GM12878 (cell line): ENCODE measurements at regions not wholly inside any gene's neighbourhood (a gene's known extent, or its start where the extent isn't known, plus 50 kb on each side); places are given as distances from the start of the nearest gene placed in this dataset.

Experiments used
- ATAC-seq: fragments of 200-7000 bp; cut with Tn5 transposase; 3 replicates; pipeline ENCODE4 v1.9.1; 2020; ENCODE audit warnings: mild to moderate bottlenecking, moderate library complexity
- BruUV-seq: library from RNA; stranded (reverse); fragments of 400-500 nt; replicated peaks from 2 replicates; lab custom pipeline; 2021; lab: Mats Ljungman, UMichigan
- CTCF ChIA-PET: fragments of 300-600 bp; sonication (Branson Sonifier 250); formaldehyde crosslinking; extraction: SDS; loops from one replicate; lab custom pipeline; 2021; ENCODE audit warnings: inconsistent platforms; lab: Yijun Ruan, JAX
- POLR2A ChIA-PET: fragments of 350-600 bp; formaldehyde crosslinking; extraction: SDS; loops from one replicate; lab custom pipeline; 2021; ENCODE audit warnings: inconsistent platforms; lab: Charles Lee
- RAD21 ChIA-PET: fragments of 300-600 bp; sonication (Branson Sonifier 250); formaldehyde crosslinking; loops from one replicate; lab custom pipeline; 2023; ENCODE audit warnings: antibody characterized with exemption; ENCODE audit not compliant: unreplicated experiment; lab: Charles Lee
- SMC1A ChIA-PET: fragments of 300-600 bp; sonication (Branson Sonifier 250); formaldehyde crosslinking; loops from one replicate; lab custom pipeline; 2023; ENCODE audit not compliant: unreplicated experiment, uncharacterized antibody; lab: Charles Lee
- DNase-seq: peaks from one replicate; pipeline ENCODE4 v3.0.0-alpha.2; 2011; ENCODE audit warnings: low read depth, low spot score
- FAIRE-seq: peaks from 3 replicates; lab custom pipeline; 2011; peaks lifted over from hg19 to GRCh38; lab: Jason Lieb, UNC
- H2AFZ ChIP-seq: 2 replicates; pipeline ENCODE4 v1.6.0; 2011; ENCODE audit warnings: low read depth, low read length, control low read depth; ENCODE audit not compliant: control insufficient read depth
- H3K27ac ChIP-seq: 2 replicates; pipeline ENCODE4 v1.5.1; 2011; ENCODE audit warnings: control low read depth; ENCODE audit not compliant: control insufficient read depth, insufficient read depth
- H3K27me3 ChIP-seq, 2 experiments: replicated peaks in 1 of 2; 2 replicates each; pipeline versions ENCODE4 v1.6.0 to v1.6.1; 2011; ENCODE audit warnings: low read length in 1 of 2; ENCODE audit not compliant: control insufficient read depth in 2 of 2, insufficient read depth in 2 of 2
- H3K36me3 ChIP-seq, 2 experiments: 2 replicates each; pipeline ENCODE4 v1.5.1; 2011; ENCODE audit warnings: low read length in 1 of 2; ENCODE audit not compliant: control insufficient read depth in 2 of 2, insufficient read depth in 2 of 2
- H3K4me1 ChIP-seq: 2 replicates; pipeline ENCODE4 v1.6.1; 2011; ENCODE audit warnings: mild to moderate bottlenecking, low read length, moderate library complexity, mixed read lengths; ENCODE audit not compliant: control insufficient read depth, insufficient read depth
- H3K4me2 ChIP-seq: 2 replicates; pipeline ENCODE4 v1.6.0; 2011; ENCODE audit warnings: control low read depth; ENCODE audit not compliant: control insufficient read depth, insufficient read depth
- H3K4me3 ChIP-seq: fragments of 200-600 bp; sonication (generic); 2 replicates; pipeline ENCODE4 v1.5.1; 2016
- H3K79me2 ChIP-seq: 2 replicates; pipeline ENCODE4 v1.6.0; 2011; ENCODE audit warnings: low read length; ENCODE audit not compliant: control insufficient read depth, insufficient read depth
- H3K9ac ChIP-seq: 2 replicates; pipeline ENCODE4 v1.8.0; 2011; ENCODE audit warnings: low read length, control low read depth, mixed read lengths; ENCODE audit not compliant: control insufficient read depth, insufficient read depth
- H3K9me3 ChIP-seq: replicated peaks from 3 replicates; pipeline ENCODE4 v1.5.1; 2011; ENCODE audit warnings: mild to moderate bottlenecking, low read length; ENCODE audit not compliant: control insufficient read depth, insufficient read depth
- H4K20me1 ChIP-seq: 2 replicates; pipeline ENCODE4 v1.6.0; 2011; ENCODE audit not compliant: control insufficient read depth, insufficient read depth
- ASH2L ChIP-seq: fragments of 300-600, 200-600 bp; sonication (generic); IDR thresholded peaks from 2 replicates; pipeline ENCODE4 v1.6.1; 2017; ENCODE audit warnings: low read depth, mild to moderate bottlenecking, borderline replicate concordance
- CBX5 ChIP-seq: sonication (generic); IDR thresholded peaks from 2 replicates; pipeline ENCODE4 v1.6.1; 2016; ENCODE audit warnings: low read depth, moderate library complexity, mild to moderate bottlenecking, inconsistent platforms
- CHD4 ChIP-seq: fragments of 200-600 bp; sonication (generic); IDR thresholded peaks from 2 replicates; pipeline ENCODE4 v1.6.1; 2016; ENCODE audit warnings: mild to moderate bottlenecking
- EP300 ChIP-seq, 2 experiments: fragments of 150-350 bp in 1 of 2; IDR thresholded peaks; 2 replicates each; pipeline ENCODE4 v1.6.1; 2011 to 2012; ENCODE audit warnings: low read depth in 2 of 2, low read length in 2 of 2, borderline replicate concordance in 1 of 2, improper control_type of control experiment in 1 of 2, inconsistent platforms in 1 of 2; ENCODE audit not compliant: control insufficient read depth in 1 of 2
- ETV6 ChIP-seq, 2 experiments: fragments of 450-650 bp in 1 of 2; IDR thresholded peaks in 1 of 2; conservative IDR thresholded peaks in 1 of 2; 2 replicates each; pipeline ENCODE4 v1.6.1; 2014; ENCODE audit warnings: antibody characterized with exemption in 1 of 2, borderline replicate concordance in 1 of 2, low read depth in 1 of 2, mild to moderate bottlenecking in 1 of 2, moderate library complexity in 1 of 2
- HCFC1 ChIP-seq: fragments of 150-350 bp; IDR thresholded peaks from 2 replicates; pipeline ENCODE4 v1.6.1; 2014; ENCODE audit warnings: low read length
- KLF5 ChIP-seq: fragments of 450-650 bp; IDR thresholded peaks from 2 replicates; pipeline ENCODE4 v1.6.1; 2014; ENCODE audit warnings: mild to moderate bottlenecking; ENCODE audit not compliant: partially characterized antibody
- MTA2 ChIP-seq: fragments of 450-650 bp; IDR thresholded peaks from 2 replicates; pipeline ENCODE4 v1.6.1; 2016; ENCODE audit warnings: low read depth, mild to moderate bottlenecking, moderate library complexity
- MTA3 ChIP-seq: IDR thresholded peaks from 2 replicates; pipeline ENCODE4 v1.6.1; 2012; ENCODE audit warnings: low read length, inconsistent platforms, borderline replicate concordance
- NFIC ChIP-seq: IDR thresholded peaks from 2 replicates; pipeline ENCODE4 v1.6.1; 2012; ENCODE audit warnings: low read depth, mild to moderate bottlenecking, inconsistent platforms, low read length, moderate library complexity
- NRF1 ChIP-seq: conservative IDR thresholded peaks from 2 replicates; pipeline ENCODE4 v1.6.1; 2011; ENCODE audit warnings: mild to moderate bottlenecking, low read depth, low read length, improper control_type of control experiment
- PBX3 ChIP-seq: IDR thresholded peaks from 2 replicates; pipeline ENCODE4 v1.6.1; 2011; ENCODE audit warnings: mild to moderate bottlenecking, low read depth, low read length, moderate library complexity; ENCODE audit not compliant: insufficient replicate concordance
- POLR2A ChIP-seq: IDR thresholded peaks from 2 replicates; pipeline ENCODE4 v1.6.1; 2011; ENCODE audit warnings: low read depth, mild to moderate bottlenecking, low read length
- SMARCA5 ChIP-seq: fragments of 450-650 bp; IDR thresholded peaks from 2 replicates; pipeline ENCODE4 v1.6.1; 2017; ENCODE audit warnings: mild to moderate bottlenecking
- STAT3 ChIP-seq: IDR thresholded peaks from 2 replicates; pipeline ENCODE4 v1.6.1; 2011; ENCODE audit warnings: low read depth, low read length, improper control_type of control experiment
- SUPT20H ChIP-seq: IDR thresholded peaks from 2 replicates; pipeline ENCODE4 v1.6.1; 2011; ENCODE audit warnings: low read depth, mild to moderate bottlenecking, low read length, moderate library complexity, borderline replicate concordance; ENCODE audit not compliant: control insufficient read depth
- TAF1 ChIP-seq: IDR thresholded peaks from 2 replicates; pipeline ENCODE4 v1.6.1; 2011; ENCODE audit warnings: mild to moderate bottlenecking, low read depth, low read length, borderline replicate concordance
- ZNF622 ChIP-seq: fragments of 450-650 bp; IDR thresholded peaks from 2 replicates; pipeline ENCODE4 v1.6.1; 2017; ENCODE audit warnings: mild to moderate bottlenecking, inconsistent platforms
- WGBS: methylation state at CpG from one replicate; pipeline ENCODE4 v1.1.6; 2016; ENCODE audit warnings: low lambda C conversion rate; ENCODE audit not compliant: insufficient replicate concordance, insufficient coverage; ENCODE audit errors: missing lambda C conversion rate; 5-methylcytosine and 5-hydroxymethylcytosine counted together
- in situ Hi-C: fragments of 300-500 bp; cut with MboI; formaldehyde crosslinking; loops from 9 replicates; pipeline ENCODE4 v1.14.3; 2018; ENCODE audit warnings: mixed read lengths
- intact Hi-C: fragments of 100-400 bp; cut with micrococcal nuclease; formaldehyde crosslinking; loops from one replicate; pipeline ENCODE4 v1.14.2; 2022; ENCODE audit not compliant: unreplicated experiment
- TF ChIP-seq, protein P1 (sequence below): fragments of 450-650 bp; IDR thresholded peaks from 2 replicates; pipeline ENCODE4 v1.6.1; 2018; ENCODE audit warnings: mild to moderate bottlenecking, low read depth, moderate library complexity; ENCODE audit not compliant: partially characterized antibody

- DNase-seq (no peak), FAIRE-seq (no peak), ATAC-seq (no peak)
- ChIA-PET POLR2A (no interaction called here), SMC1A (no interaction called here), RAD21 (no interaction called here), CTCF (no interaction called here)
- no peak overlapping the region for H3K27ac ChIP-seq
- intact Hi-C loops (no loop called here), in situ Hi-C loops (no loop called here)
- no peak overlapping the region for H3K9ac ChIP-seq
- no peaks in the 10 kb centered on the region for H3K9me3 ChIP-seq
- no peaks in the 10 kb centered on the region for H3K79me2 ChIP-seq
- peaks cover 8% of the 10 kb centered on the region for H3K4me1 ChIP-seq
- H3K36me3 ChIP-seq, result no peaks in the 10 kb centered on the region
- no peak overlapping the region for H2AFZ ChIP-seq
- H4K20me1 ChIP-seq, result no peaks in the 10 kb centered on the region
- WGBS, result 53% methylated on average over 15 of the region's 15 CpGs
- no peak overlapping the region for H3K4me2 ChIP-seq
- no peak for TF ChIP-seq TAF1
- no peak for TF ChIP-seq CHD4
- TF ChIP-seq MTA2, result no peak
- TF ChIP-seq EP300 (IDR thresholded peaks at IDR 0.05; ENCODE audit: borderline replicate concordance in 1 of 2, control insufficient read depth in 1 of 2, low read depth in 2 of 2, low read length in 2 of 2), result no peak
- TF ChIP-seq SMARCA5, result no peak
- TF ChIP-seq ZNF622, result no peak
- no peak for TF ChIP-seq ASH2L
- no peak for TF ChIP-seq ETV6 (conservative IDR thresholded peaks at IDR 0.05 in 1 of 2, IDR thresholded peaks at IDR 0.05 in 1 of 2; ENCODE audit: borderline replicate concordance in 1 of 2, low read depth in 1 of 2)
- no peak for TF ChIP-seq HCFC1
- no peak for TF ChIP-seq NFIC
- TF ChIP-seq, protein P1, sequence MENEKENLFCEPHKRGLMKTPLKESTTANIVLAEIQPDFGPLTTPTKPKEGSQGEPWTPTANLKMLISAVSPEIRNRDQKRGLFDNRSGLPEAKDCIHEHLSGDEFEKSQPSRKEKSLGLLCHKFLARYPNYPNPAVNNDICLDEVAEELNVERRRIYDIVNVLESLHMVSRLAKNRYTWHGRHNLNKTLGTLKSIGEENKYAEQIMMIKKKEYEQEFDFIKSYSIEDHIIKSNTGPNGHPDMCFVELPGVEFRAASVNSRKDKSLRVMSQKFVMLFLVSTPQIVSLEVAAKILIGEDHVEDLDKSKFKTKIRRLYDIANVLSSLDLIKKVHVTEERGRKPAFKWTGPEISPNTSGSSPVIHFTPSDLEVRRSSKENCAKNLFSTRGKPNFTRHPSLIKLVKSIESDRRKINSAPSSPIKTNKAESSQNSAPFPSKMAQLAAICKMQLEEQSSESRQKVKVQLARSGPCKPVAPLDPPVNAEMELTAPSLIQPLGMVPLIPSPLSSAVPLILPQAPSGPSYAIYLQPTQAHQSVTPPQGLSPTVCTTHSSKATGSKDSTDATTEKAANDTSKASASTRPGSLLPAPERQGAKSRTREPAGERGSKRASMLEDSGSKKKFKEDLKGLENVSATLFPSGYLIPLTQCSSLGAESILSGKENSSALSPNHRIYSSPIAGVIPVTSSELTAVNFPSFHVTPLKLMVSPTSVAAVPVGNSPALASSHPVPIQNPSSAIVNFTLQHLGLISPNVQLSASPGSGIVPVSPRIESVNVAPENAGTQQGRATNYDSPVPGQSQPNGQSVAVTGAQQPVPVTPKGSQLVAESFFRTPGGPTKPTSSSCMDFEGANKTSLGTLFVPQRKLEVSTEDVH, result no peak
- TF ChIP-seq NRF1, result no peak
- no peak for TF ChIP-seq MTA3
- no peak for TF ChIP-seq PBX3
- no peak for TF ChIP-seq KLF5
- TF ChIP-seq CBX5, result no peak
- no peak for TF ChIP-seq SUPT20H
- TF ChIP-seq STAT3, result no peak
- no peak for TF ChIP-seq POLR2A
- H3K4me3 ChIP-seq, result no peak overlapping the region
- peaks cover 0 to 3% of the 10 kb centered on the region in 2 experiments; a peak in 2 of 4 replicates for H3K27me3 ChIP-seq
- BruUV-seq, result no TSS peak
Observed at GRCh38 chr17:36686123-36686669, 84.8 kb downstream of the MRM1 start.
